K562 (cell line): ENCODE measurements at regions not wholly inside any gene's neighbourhood (a gene's known extent, or its start where the extent isn't known, plus 50 kb on each side); places are given as distances from the start of the nearest gene placed in this dataset.

ENCODE experiments used
- CHD4 ChIP-seq: fragments of 200-600 bp; sonication (generic); IDR thresholded peaks from 3 replicates; pipeline ENCODE4 v1.6.1; 2012; ENCODE audit warnings: low read depth, mild to moderate bottlenecking, mixed read lengths, low read length, inconsistent platforms; ENCODE audit not compliant: insufficient read depth, insufficient replicate concordance, poor library complexity, severe bottlenecking
- ZNF780A ChIP-seq: fragments of 250-450 bp; sonication (Bioruptor Pico); IDR thresholded peaks from 2 replicates; pipeline ENCODE4 v1.5.0; 2021; ENCODE audit warnings: mild to moderate bottlenecking
- TF ChIP-seq, protein P1 (sequence below), 3 experiments: IDR thresholded peaks in 2 of 3; conservative IDR thresholded peaks in 1 of 3; 2 replicates each; pipeline ENCODE4 v1.5.1; 2011 to 2012; ENCODE audit warnings: low read length in 3 of 3, mild to moderate bottlenecking in 3 of 3, control low read depth in 2 of 3, improper control_type of control experiment in 1 of 3, inconsistent platforms in 1 of 3, low read depth in 1 of 3, mixed read lengths in 1 of 3, moderate library complexity in 1 of 3; ENCODE audit not compliant: insufficient read depth in 2 of 3
- TF ChIP-seq, protein P2 (sequence below): fragments of 150-350 bp; IDR thresholded peaks from 2 replicates; pipeline ENCODE4 v1.6.1; 2014; ENCODE audit warnings: low read depth, mild to moderate bottlenecking, low read length, borderline replicate concordance

DNA sequence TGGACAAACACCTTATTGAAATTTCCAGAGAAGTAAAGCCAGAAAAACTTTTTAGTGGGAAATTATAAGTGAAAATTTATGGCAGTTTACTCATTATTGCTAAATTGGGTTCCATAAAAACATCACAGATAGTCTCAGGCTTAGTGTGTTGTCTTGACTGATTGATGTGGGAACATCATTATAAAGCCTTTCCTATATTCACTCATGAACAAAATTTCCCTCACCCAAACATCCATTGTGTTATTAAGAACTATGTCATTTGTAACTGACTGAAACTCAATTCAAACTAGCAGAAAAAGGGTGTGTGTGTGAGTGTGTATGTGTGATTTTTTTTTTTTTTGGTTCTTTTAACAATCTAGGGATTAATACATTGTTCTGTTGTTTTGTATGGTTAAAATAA, 143.7 kb upstream of the SEMA6A start:
- TF ChIP-seq CHD4 (no peak), ZNF780A (CRISPR knock-in tag) (no peak)
- TF ChIP-seq, protein P1, sequence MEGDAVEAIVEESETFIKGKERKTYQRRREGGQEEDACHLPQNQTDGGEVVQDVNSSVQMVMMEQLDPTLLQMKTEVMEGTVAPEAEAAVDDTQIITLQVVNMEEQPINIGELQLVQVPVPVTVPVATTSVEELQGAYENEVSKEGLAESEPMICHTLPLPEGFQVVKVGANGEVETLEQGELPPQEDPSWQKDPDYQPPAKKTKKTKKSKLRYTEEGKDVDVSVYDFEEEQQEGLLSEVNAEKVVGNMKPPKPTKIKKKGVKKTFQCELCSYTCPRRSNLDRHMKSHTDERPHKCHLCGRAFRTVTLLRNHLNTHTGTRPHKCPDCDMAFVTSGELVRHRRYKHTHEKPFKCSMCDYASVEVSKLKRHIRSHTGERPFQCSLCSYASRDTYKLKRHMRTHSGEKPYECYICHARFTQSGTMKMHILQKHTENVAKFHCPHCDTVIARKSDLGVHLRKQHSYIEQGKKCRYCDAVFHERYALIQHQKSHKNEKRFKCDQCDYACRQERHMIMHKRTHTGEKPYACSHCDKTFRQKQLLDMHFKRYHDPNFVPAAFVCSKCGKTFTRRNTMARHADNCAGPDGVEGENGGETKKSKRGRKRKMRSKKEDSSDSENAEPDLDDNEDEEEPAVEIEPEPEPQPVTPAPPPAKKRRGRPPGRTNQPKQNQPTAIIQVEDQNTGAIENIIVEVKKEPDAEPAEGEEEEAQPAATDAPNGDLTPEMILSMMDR (IDR thresholded peaks at IDR 0.05 in 2 of 3, conservative IDR thresholded peaks at IDR 0.05 in 1 of 3; ENCODE audit: insufficient read depth in 2 of 3, low read depth in 1 of 3, low read length in 3 of 3): no peak
- TF ChIP-seq, protein P2, sequence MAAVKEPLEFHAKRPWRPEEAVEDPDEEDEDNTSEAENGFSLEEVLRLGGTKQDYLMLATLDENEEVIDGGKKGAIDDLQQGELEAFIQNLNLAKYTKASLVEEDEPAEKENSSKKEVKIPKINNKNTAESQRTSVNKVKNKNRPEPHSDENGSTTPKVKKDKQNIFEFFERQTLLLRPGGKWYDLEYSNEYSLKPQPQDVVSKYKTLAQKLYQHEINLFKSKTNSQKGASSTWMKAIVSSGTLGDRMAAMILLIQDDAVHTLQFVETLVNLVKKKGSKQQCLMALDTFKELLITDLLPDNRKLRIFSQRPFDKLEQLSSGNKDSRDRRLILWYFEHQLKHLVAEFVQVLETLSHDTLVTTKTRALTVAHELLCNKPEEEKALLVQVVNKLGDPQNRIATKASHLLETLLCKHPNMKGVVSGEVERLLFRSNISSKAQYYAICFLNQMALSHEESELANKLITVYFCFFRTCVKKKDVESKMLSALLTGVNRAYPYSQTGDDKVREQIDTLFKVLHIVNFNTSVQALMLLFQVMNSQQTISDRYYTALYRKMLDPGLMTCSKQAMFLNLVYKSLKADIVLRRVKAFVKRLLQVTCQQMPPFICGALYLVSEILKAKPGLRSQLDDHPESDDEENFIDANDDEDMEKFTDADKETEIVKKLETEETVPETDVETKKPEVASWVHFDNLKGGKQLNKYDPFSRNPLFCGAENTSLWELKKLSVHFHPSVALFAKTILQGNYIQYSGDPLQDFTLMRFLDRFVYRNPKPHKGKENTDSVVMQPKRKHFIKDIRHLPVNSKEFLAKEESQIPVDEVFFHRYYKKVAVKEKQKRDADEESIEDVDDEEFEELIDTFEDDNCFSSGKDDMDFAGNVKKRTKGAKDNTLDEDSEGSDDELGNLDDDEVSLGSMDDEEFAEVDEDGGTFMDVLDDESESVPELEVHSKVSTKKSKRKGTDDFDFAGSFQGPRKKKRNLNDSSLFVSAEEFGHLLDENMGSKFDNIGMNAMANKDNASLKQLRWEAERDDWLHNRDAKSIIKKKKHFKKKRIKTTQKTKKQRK: no peak
